Mesenchymal stem cell (in vitro differentiated cells and primary cell): ENCODE measurements at regions not wholly inside any gene's neighbourhood (a gene's known extent, or its start where the extent isn't known, plus 50 kb on each side); places are given as distances from the start of the nearest gene placed in this dataset.
"Not testable (repeated sequence)": the region's sequence is repeated elsewhere in the genome, so short reads cannot be mapped to it uniquely, and the experiment has no call there.

Experiments used
- DNase-seq: peaks from one replicate; pipeline ENCODE4 v3.0.0-alpha.2; 2013
- H2AFZ ChIP-seq: one replicate; pipeline ENCODE4 v1.6.1; 2013; ENCODE audit warnings: low read depth, mild to moderate bottlenecking, control low read depth, inconsistent platforms, low read length, moderate library complexity
- H2AK5ac ChIP-seq: 2 replicates; pipeline ENCODE4 v1.6.1; 2013; ENCODE audit warnings: low read length, moderate library complexity, mild to moderate bottlenecking, inconsistent platforms; ENCODE audit not compliant: severe bottlenecking
- H2BK120ac ChIP-seq: one replicate; pipeline ENCODE4 v1.6.1; 2013; ENCODE audit warnings: low read depth, mild to moderate bottlenecking, inconsistent platforms, low read length, moderate library complexity
- H2BK12ac ChIP-seq, 2 experiments: one replicate each; pipeline ENCODE4 v1.6.1; 2013; ENCODE audit warnings: inconsistent platforms in 2 of 2, low read length in 2 of 2, mild to moderate bottlenecking in 2 of 2, moderate library complexity in 2 of 2, control low read depth in 1 of 2
- H2BK15ac ChIP-seq: one replicate; pipeline ENCODE4 v1.6.1; 2013; ENCODE audit warnings: mild to moderate bottlenecking, low read depth, inconsistent platforms; ENCODE audit not compliant: poor library complexity, severe bottlenecking
- H2BK5ac ChIP-seq: 2 replicates; pipeline ENCODE4 v1.6.1; 2013; ENCODE audit warnings: low read depth, mild to moderate bottlenecking, low read length, control low read depth, inconsistent platforms; ENCODE audit not compliant: poor library complexity, severe bottlenecking
- H3K14ac ChIP-seq, 2 experiments: one replicate each; pipeline ENCODE4 v1.6.1; 2013; ENCODE audit warnings: inconsistent platforms in 2 of 2, low read length in 2 of 2, control low read depth in 1 of 2, mild to moderate bottlenecking in 1 of 2, moderate library complexity in 1 of 2
- H3K18ac ChIP-seq, 2 experiments: one replicate each; pipeline ENCODE4 v1.6.1; 2013; ENCODE audit warnings: inconsistent platforms in 2 of 2, low read length in 2 of 2, control low read depth in 1 of 2, low read depth in 1 of 2, mild to moderate bottlenecking in 1 of 2
- H3K23ac ChIP-seq, 2 experiments: one replicate each; pipeline ENCODE4 v1.6.1; 2013; ENCODE audit warnings: inconsistent platforms in 2 of 2, low read length in 2 of 2, mild to moderate bottlenecking in 2 of 2, moderate library complexity in 2 of 2, control low read depth in 1 of 2
- H3K27ac ChIP-seq: 2 replicates; pipeline ENCODE4 v1.5.1; 2013; ENCODE audit warnings: mild to moderate bottlenecking, moderate library complexity, low read length, control low read depth, inconsistent platforms; ENCODE audit not compliant: poor library complexity, severe bottlenecking
- H3K27me3 ChIP-seq, 2 experiments: 2 replicates each; pipeline versions ENCODE4 v1.6.1 to v1.7.0; 2013; ENCODE audit warnings: low read length in 2 of 2, mild to moderate bottlenecking in 2 of 2, moderate library complexity in 2 of 2, control low read depth in 1 of 2, inconsistent platforms in 1 of 2; ENCODE audit not compliant: control insufficient read depth in 1 of 2, insufficient read depth in 1 of 2
- H3K36me3 ChIP-seq, 2 experiments: 2 replicates each; pipeline versions ENCODE4 v1.6.1 to v1.7.0; 2013; ENCODE audit warnings: low read length in 2 of 2, control low read depth in 1 of 2, inconsistent platforms in 1 of 2, low read depth in 1 of 2, mild to moderate bottlenecking in 1 of 2; ENCODE audit not compliant: insufficient read depth in 2 of 2, control insufficient read depth in 1 of 2
- H3K4ac ChIP-seq, 2 experiments: one replicate each; pipeline ENCODE4 v1.6.1; 2013; ENCODE audit warnings: inconsistent platforms in 2 of 2, low read length in 2 of 2, mild to moderate bottlenecking in 2 of 2, moderate library complexity in 2 of 2, control low read depth in 1 of 2, low read depth in 1 of 2
- H3K4me1 ChIP-seq: 2 replicates; pipeline ENCODE4 v1.6.1; 2013; ENCODE audit warnings: low read depth, low read length, control low read depth; ENCODE audit not compliant: control insufficient read depth, insufficient read depth
- H3K4me2 ChIP-seq: 2 replicates; pipeline ENCODE4 v1.6.1; 2013; ENCODE audit warnings: low read length, mild to moderate bottlenecking, inconsistent platforms; ENCODE audit not compliant: poor library complexity, severe bottlenecking
- H3K4me3 ChIP-seq, 2 experiments: 2 replicates each; pipeline versions ENCODE4 v1.5.1 to v1.7.0; 2013; ENCODE audit warnings: low read length in 2 of 2, mild to moderate bottlenecking in 2 of 2, control low read depth in 1 of 2, low read depth in 1 of 2; ENCODE audit not compliant: insufficient read depth in 1 of 2
- H3K79me1 ChIP-seq: replicated peaks from 2 replicates; pipeline ENCODE4 v1.6.1; 2013; ENCODE audit warnings: mild to moderate bottlenecking, control low read depth, low read length, inconsistent platforms; ENCODE audit not compliant: poor library complexity, severe bottlenecking
- H3K9ac ChIP-seq: 2 replicates; pipeline ENCODE4 v1.7.0; 2013; ENCODE audit warnings: mild to moderate bottlenecking, low read length, moderate library complexity
- H3K9me3 ChIP-seq: 2 replicates; pipeline ENCODE4 v1.7.0; 2013; ENCODE audit warnings: mild to moderate bottlenecking, low read length; ENCODE audit not compliant: control insufficient read depth
- H4K8ac ChIP-seq: one replicate; pipeline ENCODE4 v1.6.1; 2013; ENCODE audit warnings: inconsistent platforms, mild to moderate bottlenecking, low read length, moderate library complexity
- H4K91ac ChIP-seq: one replicate; pipeline ENCODE4 v1.6.1; 2013; ENCODE audit warnings: mild to moderate bottlenecking, low read length, inconsistent platforms
- WGBS: methylation state at CpG from one replicate; pipeline ENCODE4 v1.1.7; 2013; ENCODE audit warnings: mixed read lengths; 5-methylcytosine and 5-hydroxymethylcytosine counted together

- H3K4me3 ChIP-seq, H4K91ac ChIP-seq, H2BK120ac ChIP-seq, H2BK15ac ChIP-seq, H3K27me3 ChIP-seq, H3K23ac ChIP-seq, H3K9ac ChIP-seq, H4K8ac ChIP-seq, H3K36me3 ChIP-seq, H3K4me1 ChIP-seq, H3K79me1 ChIP-seq, H2AFZ ChIP-seq, H3K4me2 ChIP-seq, H3K9me3 ChIP-seq, H3K4ac ChIP-seq, H3K18ac ChIP-seq, H2BK5ac ChIP-seq, H2AK5ac ChIP-seq, H3K27ac ChIP-seq, H2BK12ac ChIP-seq, DNase-seq: not testable (repeated sequence)
- WGBS: 98% methylated on average over 24 of the region's 26 CpGs
- peak overlapping the region in 1 of 2 experiments; percentile 32 for H3K14ac ChIP-seq
These were observed 620.6 kb downstream of the SLITRK5 start for GRCh38 chr13:88291731-88292130.

- H2BK12ac ChIP-seq: no peak overlapping the region
- no peak overlapping the region for H3K4me2 ChIP-seq
- no peak overlapping the region for H3K27ac ChIP-seq
- no peak overlapping the region for H3K14ac ChIP-seq
- no peak overlapping the region for H3K18ac ChIP-seq
- no peak overlapping the region for H2BK120ac ChIP-seq
- no peak overlapping the region for H3K23ac ChIP-seq
- no peak overlapping the region for H4K91ac ChIP-seq
- no peaks in the 10 kb centered on the region for H3K27me3 ChIP-seq
- no peak overlapping the region for H3K4ac ChIP-seq
- peaks cover 3% of the 10 kb centered on the region for H3K9me3 ChIP-seq
- no peak overlapping the region for H3K4me3 ChIP-seq
- H2AK5ac ChIP-seq: no peak overlapping the region
- no peak for DNase-seq
- H3K79me1 ChIP-seq: no peaks in the 10 kb centered on the region
- H2BK15ac ChIP-seq: no peak overlapping the region
- H2BK5ac ChIP-seq: no peak overlapping the region
- 80% methylated on average over 4 of the region's 4 CpGs for WGBS
- H2AFZ ChIP-seq: no peak overlapping the region
- H4K8ac ChIP-seq: no peak overlapping the region
- no peaks in the 10 kb centered on the region for H3K4me1 ChIP-seq
- no peak overlapping the region for H3K9ac ChIP-seq
- no peaks in the 10 kb centered on the region for H3K36me3 ChIP-seq
These were observed 623.2 kb downstream of the SLITRK5 start for GRCh38 chr13:88294368-88294767.

GRCh38 chr13:88303157-88303556, 632.0 kb downstream of the SLITRK5 start:
- Histone ChIP-seq H3K4ac (no peak overlapping the region), H2BK5ac (no peak overlapping the region), H3K36me3 (no peaks in the 10 kb centered on the region), H3K4me3 (no peak overlapping the region), H3K4me1 (no peaks in the 10 kb centered on the region), H2BK120ac (no peak overlapping the region), H2BK12ac (no peak overlapping the region), H3K27me3 (no peaks in the 10 kb centered on the region), H3K9me3 (peaks cover 30% of the 10 kb centered on the region), H3K27ac (no peak overlapping the region), H3K9ac (no peak overlapping the region), H3K14ac (no peak overlapping the region), H4K8ac (no peak overlapping the region), H2AFZ (no peak overlapping the region), H3K79me1 (no peaks in the 10 kb centered on the region), H3K18ac (no peak overlapping the region), H4K91ac (no peak overlapping the region), H2AK5ac (no peak overlapping the region), H2BK15ac (no peak overlapping the region), H3K4me2 (no peak overlapping the region), H3K23ac (no peak overlapping the region)
- DNase-seq: no peak
- 70% methylated on average over 2 of the region's 3 CpGs for whole genome bisulfite sequencing

GRCh38 chr13:88303605-88304004, 632.4 kb downstream of the SLITRK5 start:
- no peaks in the 10 kb centered on the region for H3K4me1 ChIP-seq
- no peaks in the 10 kb centered on the region for H3K36me3 ChIP-seq
- DNase-seq: no peak
- H3K4me2 ChIP-seq: no peak overlapping the region
- 83% methylated on average over 4 of the region's 4 CpGs for WGBS
- H3K79me1 ChIP-seq: no peaks in the 10 kb centered on the region
- no peak overlapping the region for H3K9ac ChIP-seq
- no peak overlapping the region for H3K27ac ChIP-seq
- no peak overlapping the region for H4K91ac ChIP-seq
- H2AFZ ChIP-seq: no peak overlapping the region
- H3K18ac ChIP-seq: no peak overlapping the region
- H3K27me3 ChIP-seq: no peaks in the 10 kb centered on the region
- H3K9me3 ChIP-seq: peaks cover 30% of the 10 kb centered on the region
- H2BK5ac ChIP-seq: no peak overlapping the region
- no peak overlapping the region for H3K4ac ChIP-seq
- H2BK15ac ChIP-seq: no peak overlapping the region
- H3K14ac ChIP-seq: no peak overlapping the region
- no peak overlapping the region for H2BK12ac ChIP-seq
- H4K8ac ChIP-seq: no peak overlapping the region
- no peak overlapping the region for H2BK120ac ChIP-seq
- H3K23ac ChIP-seq: no peak overlapping the region
- no peak overlapping the region for H2AK5ac ChIP-seq
- no peak overlapping the region for H3K4me3 ChIP-seq
